H1 (cell line): ENCODE measurements at regions not wholly inside any gene's neighbourhood (a gene's known extent, or its start where the extent isn't known, plus 50 kb on each side); places are given as distances from the start of the nearest gene placed in this dataset.

Experiments used
- ATF2 ChIP-seq: IDR thresholded peaks from 2 replicates; pipeline ENCODE4 v1.6.1; 2012; ENCODE audit warnings: low read length, inconsistent platforms
- CBX5 ChIP-seq: fragments of 300-800, 300-1000 bp; sonication (generic); IDR thresholded peaks from 2 replicates; pipeline ENCODE4 v1.7.1; 2016; ENCODE audit warnings: antibody characterized with exemption, low read length, low read depth
- CTCF ChIP-seq, 3 experiments: IDR thresholded peaks; 1 replicate in 2 of 3; 2 replicates in 1 of 3; pipeline versions ENCODE4 v1.5.1 to v1.6.1; 2011; ENCODE audit warnings: low read length in 3 of 3, mild to moderate bottlenecking in 3 of 3, inconsistent platforms in 2 of 3, low read depth in 1 of 3, moderate library complexity in 1 of 3; ENCODE audit not compliant: insufficient read depth in 1 of 3; ENCODE audit errors: control extremely low read depth in 1 of 3
- EZH2 ChIP-seq: fragments of 200-600 bp; sonication (generic); IDR thresholded peaks from 2 replicates; pipeline ENCODE4 v1.7.1; 2012; ENCODE audit warnings: low read depth, mild to moderate bottlenecking, moderate library complexity, low read length, inconsistent platforms; ENCODE audit not compliant: severe bottlenecking
- KDM1A ChIP-seq: fragments of 200-600, 300-600 bp; sonication (generic); IDR thresholded peaks from 2 replicates; pipeline ENCODE4 v1.7.1; 2016; ENCODE audit warnings: mild to moderate bottlenecking, low read length, borderline replicate concordance
- MAX ChIP-seq: IDR thresholded peaks from 2 replicates; pipeline ENCODE4 v1.6.1; 2012; ENCODE audit warnings: inconsistent platforms
- POLR2AphosphoS5 ChIP-seq: IDR thresholded peaks from 2 replicates; pipeline ENCODE4 v1.6.1; 2011; ENCODE audit warnings: low read depth, low read length
- SIN3A ChIP-seq, 2 experiments: IDR thresholded peaks in 1 of 2; conservative IDR thresholded peaks in 1 of 2; 2 replicates each; pipeline ENCODE4 v1.6.1; 2011 to 2012; ENCODE audit warnings: low read length in 2 of 2, improper control_type of control experiment in 1 of 2, low read depth in 1 of 2, mild to moderate bottlenecking in 1 of 2
- SP1 ChIP-seq: IDR thresholded peaks from 2 replicates; pipeline ENCODE4 v1.6.1; 2011; ENCODE audit warnings: low read depth, low read length
- TAF1 ChIP-seq: IDR thresholded peaks from 2 replicates; pipeline ENCODE4 v1.6.1; 2011; ENCODE audit warnings: mild to moderate bottlenecking, low read depth, low read length
- TF ChIP-seq, protein P1 (sequence below): IDR thresholded peaks from 2 replicates; pipeline ENCODE4 v1.6.1; 2011; ENCODE audit warnings: low read depth, mild to moderate bottlenecking, low read length; ENCODE audit not compliant: insufficient read depth

DNA sequence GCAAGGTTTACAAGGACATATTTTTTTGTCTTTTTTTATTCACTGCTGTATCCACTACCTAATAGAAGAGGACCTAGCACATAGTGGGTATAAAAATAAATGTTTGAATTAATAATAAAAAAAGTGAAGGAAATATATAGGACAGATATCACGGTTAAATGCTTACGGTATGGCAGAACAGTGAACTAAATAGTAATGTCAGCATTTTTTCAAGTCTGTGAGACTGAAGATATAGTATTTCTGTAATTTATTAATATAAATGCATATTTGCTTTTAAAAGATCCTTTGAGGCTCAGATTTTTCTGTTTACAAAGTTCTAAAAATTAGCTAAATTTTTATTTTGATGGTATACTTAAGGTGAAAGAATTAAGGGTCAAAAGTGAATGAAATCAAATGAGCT, 68.6 kb upstream of the CNTN5 start:
- TF ChIP-seq CTCF (IDR thresholded peaks at IDR 0.05; ENCODE audit: control extremely low read depth in 1 of 3, insufficient read depth in 1 of 3, low read depth in 1 of 3, low read length in 3 of 3) = no peak
- no peak for TF ChIP-seq EZH2
- TF ChIP-seq, protein P1, sequence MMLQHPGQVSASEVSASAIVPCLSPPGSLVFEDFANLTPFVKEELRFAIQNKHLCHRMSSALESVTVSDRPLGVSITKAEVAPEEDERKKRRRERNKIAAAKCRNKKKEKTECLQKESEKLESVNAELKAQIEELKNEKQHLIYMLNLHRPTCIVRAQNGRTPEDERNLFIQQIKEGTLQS = no peak
- no peak for TF ChIP-seq MAX
- no peak for TF ChIP-seq POLR2AphosphoS5
- TF ChIP-seq ATF2 = no peak
- TF ChIP-seq SP1 = no peak
- TF ChIP-seq SIN3A (conservative IDR thresholded peaks at IDR 0.05 in 1 of 2, IDR thresholded peaks at IDR 0.05 in 1 of 2; ENCODE audit: low read depth in 1 of 2, low read length in 2 of 2) = no peak
- TF ChIP-seq KDM1A = no peak
- no peak for TF ChIP-seq TAF1
- no peak for TF ChIP-seq CBX5
